Activated CD4-positive, alpha-beta T cell treated with anti-CD3 and anti-CD28 coated beads, Interleukin-2, amount 10 ng/mL, durations not matched to agents 24 days and 14 days (primary cell): ENCODE measurements at regions not wholly inside any gene's neighbourhood (a gene's known extent, or its start where the extent isn't known, plus 50 kb on each side); places are given as distances from the start of the nearest gene placed in this dataset.
"Not testable (repeated sequence)": the region's sequence is repeated elsewhere in the genome, so short reads cannot be mapped to it uniquely, and the experiment has no call there.

Experiments
- DNase-seq: peaks from one replicate; pipeline ENCODE4 v3.0.0; 2022
- H3K27ac Mint-ChIP-seq: one replicate; pipeline ENCODE4 v1.8.0; 2022; ENCODE audit warnings: mild to moderate bottlenecking, mixed read lengths
- H3K27me3 Mint-ChIP-seq: one replicate; pipeline ENCODE4 v1.8.0; 2022; ENCODE audit warnings: mixed read lengths
- H3K36me3 Mint-ChIP-seq: one replicate; pipeline ENCODE4 v1.8.0; 2022; ENCODE audit warnings: low read depth, mild to moderate bottlenecking, mixed read lengths
- H3K4me1 Mint-ChIP-seq: one replicate; pipeline ENCODE4 v1.8.0; 2021; ENCODE audit warnings: mixed read lengths
- H3K4me3 Mint-ChIP-seq: one replicate; pipeline ENCODE4 v1.8.0; 2022; ENCODE audit warnings: mild to moderate bottlenecking, moderate library complexity, mixed read lengths
- H3K9me3 Mint-ChIP-seq: one replicate; pipeline ENCODE4 v1.8.0; 2021; ENCODE audit warnings: mixed read lengths
- intact Hi-C: fragments of 100-400 bp; cut with micrococcal nuclease; formaldehyde crosslinking; loops from one replicate; pipeline ENCODE4 v1.15.1; 2023

- peaks cover 4% of the 10 kb centered on the region for H3K9me3 Mint-ChIP-seq
- no peak overlapping the region for H3K27ac Mint-ChIP-seq
- H3K36me3 Mint-ChIP-seq = no peaks in the 10 kb centered on the region
- intact Hi-C loops = no loop called here
- no peak for DNase-seq
- H3K4me1 Mint-ChIP-seq = no peaks in the 10 kb centered on the region
- H3K27me3 Mint-ChIP-seq = no peaks in the 10 kb centered on the region
- H3K4me3 Mint-ChIP-seq = no peak overlapping the region
Observed at GRCh38 chr5:166581826-166582225, 1709.6 kb upstream of the WWC1 start.

- Mint-ChIP-seq H3K9me3 (peaks cover 4% of the 10 kb centered on the region), H3K27ac (no peak overlapping the region), H3K4me1 (no peaks in the 10 kb centered on the region), H3K4me3 (no peak overlapping the region), H3K36me3 (no peaks in the 10 kb centered on the region), H3K27me3 (no peaks in the 10 kb centered on the region)
- intact Hi-C loops = no loop called here
- DNase-seq = no peak
Observed at GRCh38 chr5:166582416-166582815, 1709.0 kb upstream of the WWC1 start.

DNA sequence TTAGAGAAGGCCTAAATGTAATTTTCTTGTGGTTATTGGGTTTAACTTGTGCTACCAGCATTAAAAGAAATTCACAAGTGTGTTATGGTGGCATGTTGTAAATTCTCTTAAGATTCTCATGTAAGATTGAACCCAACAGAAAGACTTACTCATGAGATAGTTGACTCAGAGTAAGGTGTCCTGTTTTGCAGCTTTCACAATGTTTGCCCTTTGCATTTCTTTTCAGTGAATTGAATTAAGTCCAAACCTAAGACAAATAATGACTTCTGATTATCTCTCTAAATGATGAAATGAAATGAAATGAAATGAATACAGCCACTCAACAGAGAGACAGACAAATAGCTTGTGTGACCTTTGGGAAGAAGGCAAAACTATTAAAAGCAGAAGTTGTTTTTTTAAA, 1696.9 kb upstream of the WWC1 start:
- Mint-ChIP-seq H3K4me1 (no peaks in the 10 kb centered on the region), H3K9me3 (no peaks in the 10 kb centered on the region), H3K27ac (no peak overlapping the region), H3K27me3 (no peaks in the 10 kb centered on the region), H3K36me3 (no peaks in the 10 kb centered on the region), H3K4me3 (no peak overlapping the region)
- no peak for DNase-seq
- intact Hi-C loops = no loop called here

DNA sequence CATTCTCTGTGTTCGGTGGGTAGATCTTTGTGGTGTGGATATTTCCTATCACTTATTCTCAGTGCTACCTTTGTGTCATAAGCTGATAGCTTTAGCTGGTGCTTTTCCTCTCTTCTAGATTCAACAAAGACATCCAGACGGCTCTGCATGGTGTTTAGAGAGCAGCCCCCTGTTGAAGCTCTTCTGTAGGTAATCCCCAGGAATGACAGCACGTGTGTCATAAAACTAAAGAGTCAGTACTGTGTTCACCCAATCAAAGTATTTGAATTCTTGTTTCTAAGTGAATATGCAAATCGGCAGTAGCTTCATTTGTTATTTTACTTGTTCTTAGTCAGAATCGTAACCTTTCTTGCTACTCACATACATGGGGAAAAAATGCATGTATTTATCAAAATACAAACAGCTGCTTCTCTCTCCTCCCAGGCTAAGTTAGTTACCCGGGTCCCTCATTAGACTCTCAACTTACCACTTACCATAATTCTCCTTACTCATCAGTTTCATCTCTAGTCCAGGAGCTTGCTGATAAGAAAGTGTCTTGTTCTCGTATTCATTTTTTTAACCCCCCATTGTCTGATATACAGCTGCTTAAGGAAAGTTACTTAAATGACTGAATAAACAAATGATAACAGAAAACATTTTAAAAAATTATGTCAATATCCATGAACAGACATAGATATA, 1696.0 kb upstream of the WWC1 start:
- Mint-ChIP-seq H3K27me3 (no peaks in the 10 kb centered on the region), H3K9me3 (no peaks in the 10 kb centered on the region), H3K36me3 (no peaks in the 10 kb centered on the region), H3K27ac (no peak overlapping the region), H3K4me1 (no peaks in the 10 kb centered on the region), H3K4me3 (no peak overlapping the region)
- intact Hi-C loops = no loop called here
- no peak for DNase-seq

DNA sequence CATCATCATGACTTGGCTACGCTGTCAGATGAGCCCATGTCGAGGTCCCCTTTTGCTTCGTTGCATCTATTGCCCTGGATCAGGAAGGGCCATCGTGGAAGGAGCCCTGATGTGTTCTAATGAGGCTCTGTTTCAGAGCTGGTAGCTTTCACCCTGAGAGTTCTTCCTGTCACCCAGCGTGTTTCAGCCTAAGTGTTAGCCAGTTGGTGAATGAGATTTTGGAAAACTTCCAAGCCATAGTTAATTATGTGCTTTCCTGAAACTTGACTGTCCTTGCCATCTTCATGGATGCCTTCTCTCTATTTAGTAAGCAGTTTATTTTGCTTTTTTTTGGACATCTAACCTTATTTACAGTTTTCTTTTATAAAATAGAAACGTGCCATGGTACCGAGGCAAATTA, 1695.4 kb upstream of the WWC1 start:
- H3K4me1 Mint-ChIP-seq = no peaks in the 10 kb centered on the region
- H3K27me3 Mint-ChIP-seq = no peaks in the 10 kb centered on the region
- H3K9me3 Mint-ChIP-seq = no peaks in the 10 kb centered on the region
- no peak overlapping the region for H3K4me3 Mint-ChIP-seq
- no peak overlapping the region for H3K27ac Mint-ChIP-seq
- H3K36me3 Mint-ChIP-seq = no peaks in the 10 kb centered on the region
- intact Hi-C loops = no loop called here
- DNase-seq = no peak

GRCh38 chr5:166602271-166602670, 1689.2 kb upstream of the WWC1 start:
- H3K36me3 Mint-ChIP-seq = no peaks in the 10 kb centered on the region
- H3K27me3 Mint-ChIP-seq = no peaks in the 10 kb centered on the region
- H3K4me1 Mint-ChIP-seq = no peaks in the 10 kb centered on the region
- peaks cover 5% of the 10 kb centered on the region for H3K9me3 Mint-ChIP-seq
- no peak overlapping the region for H3K27ac Mint-ChIP-seq
- H3K4me3 Mint-ChIP-seq = no peak overlapping the region
- no peak for DNase-seq
- intact Hi-C loops = no loop called here

DNA sequence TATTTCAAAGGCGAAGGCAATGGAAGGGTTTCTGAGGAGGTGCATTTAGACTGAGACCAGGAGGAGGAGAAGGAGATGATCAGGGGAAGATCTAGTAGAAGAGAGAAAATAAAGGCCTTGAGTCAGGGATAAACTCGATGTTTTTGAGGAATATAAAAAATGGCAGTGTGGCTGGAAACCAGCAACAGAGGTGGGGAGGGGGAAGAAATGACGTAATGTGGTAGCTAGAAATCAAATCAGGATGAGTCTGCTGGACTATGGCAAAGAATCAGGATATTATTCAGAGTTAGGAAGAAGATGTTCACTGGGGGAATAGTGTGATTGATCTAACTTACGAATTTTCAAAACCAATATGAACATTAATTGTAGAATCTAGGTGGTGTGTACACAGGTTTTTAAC, 1673.9 kb upstream of the WWC1 start:
- no peak overlapping the region for H3K4me3 Mint-ChIP-seq
- intact Hi-C loops = no loop called here
- peaks cover 16% of the 10 kb centered on the region for H3K9me3 Mint-ChIP-seq
- DNase-seq = no peak
- no peaks in the 10 kb centered on the region for H3K4me1 Mint-ChIP-seq
- no peaks in the 10 kb centered on the region for H3K36me3 Mint-ChIP-seq
- H3K27me3 Mint-ChIP-seq = no peaks in the 10 kb centered on the region
- H3K27ac Mint-ChIP-seq = no peak overlapping the region

DNA sequence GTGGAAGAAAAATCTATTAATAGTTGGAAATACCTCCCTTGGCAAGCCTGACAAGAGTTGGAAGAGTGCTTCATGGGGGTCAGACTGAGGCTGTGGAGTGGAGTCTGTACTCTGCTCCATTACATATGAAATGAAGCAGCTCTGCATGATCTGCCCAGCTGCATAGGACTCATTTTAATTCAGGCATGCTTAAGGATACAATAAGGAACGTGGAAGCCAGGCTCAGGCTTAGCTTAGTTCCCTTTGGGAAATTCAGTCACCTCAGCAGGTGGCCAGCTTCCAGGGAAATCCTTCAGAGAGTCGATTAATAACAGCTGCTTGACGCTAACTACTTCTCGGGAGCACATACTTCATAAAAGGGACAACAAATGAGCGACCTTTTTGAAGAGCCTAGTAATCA, 1672.9 kb upstream of the WWC1 start:
- Mint-ChIP-seq H3K36me3 (no peaks in the 10 kb centered on the region), H3K27ac (no peak overlapping the region), H3K27me3 (no peaks in the 10 kb centered on the region), H3K4me1 (no peaks in the 10 kb centered on the region), H3K9me3 (peaks cover 16% of the 10 kb centered on the region), H3K4me3 (no peak overlapping the region)
- intact Hi-C loops = no loop called here
- no peak for DNase-seq

- H3K27ac Mint-ChIP-seq = no peak overlapping the region
- DNase-seq = no peak
- H3K4me1 Mint-ChIP-seq = no peaks in the 10 kb centered on the region
- H3K36me3 Mint-ChIP-seq = no peaks in the 10 kb centered on the region
- no peak overlapping the region for H3K4me3 Mint-ChIP-seq
- H3K27me3 Mint-ChIP-seq = no peaks in the 10 kb centered on the region
- peaks cover 4% of the 10 kb centered on the region for H3K9me3 Mint-ChIP-seq
- intact Hi-C loops = no loop called here
Observed at GRCh38 chr5:166624573-166624972, 1666.9 kb upstream of the WWC1 start.

DNA sequence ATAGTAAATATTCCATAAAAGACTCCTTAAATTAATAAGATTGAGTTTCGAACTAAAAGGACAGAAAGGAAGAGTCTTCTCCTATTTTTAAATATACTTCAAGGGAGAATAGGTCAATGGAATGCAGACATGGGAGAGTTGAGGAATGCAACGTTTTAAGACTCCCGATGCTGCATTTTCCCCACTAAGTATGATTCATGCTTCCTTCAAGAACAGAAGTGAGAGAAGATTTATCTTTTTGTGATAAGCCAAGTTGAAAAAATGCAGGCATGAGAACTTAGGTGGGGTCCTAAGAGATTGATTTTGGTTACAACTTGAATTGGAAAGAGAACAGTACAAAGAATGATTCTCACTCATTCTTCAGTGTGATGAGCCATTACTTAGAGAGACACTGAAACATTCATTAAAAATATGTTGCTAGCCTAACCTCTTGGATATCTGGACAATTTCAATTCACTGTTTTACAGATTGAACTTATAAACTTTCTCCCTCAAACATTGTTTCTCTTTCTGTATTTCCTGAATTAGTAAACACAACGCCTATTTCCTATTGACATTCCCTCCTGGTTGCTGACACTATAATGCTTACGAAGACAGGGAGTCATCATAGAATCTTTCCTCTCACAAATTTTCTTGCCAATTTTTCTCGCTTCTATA, 1666.1 kb upstream of the WWC1 start:
- Mint-ChIP-seq H3K9me3 (no peaks in the 10 kb centered on the region), H3K4me3 (no peak overlapping the region), H3K27me3 (no peaks in the 10 kb centered on the region), H3K27ac (no peak overlapping the region), H3K4me1 (no peaks in the 10 kb centered on the region), H3K36me3 (no peaks in the 10 kb centered on the region)
- DNase-seq = no peak
- intact Hi-C loops = no loop called here

DNA sequence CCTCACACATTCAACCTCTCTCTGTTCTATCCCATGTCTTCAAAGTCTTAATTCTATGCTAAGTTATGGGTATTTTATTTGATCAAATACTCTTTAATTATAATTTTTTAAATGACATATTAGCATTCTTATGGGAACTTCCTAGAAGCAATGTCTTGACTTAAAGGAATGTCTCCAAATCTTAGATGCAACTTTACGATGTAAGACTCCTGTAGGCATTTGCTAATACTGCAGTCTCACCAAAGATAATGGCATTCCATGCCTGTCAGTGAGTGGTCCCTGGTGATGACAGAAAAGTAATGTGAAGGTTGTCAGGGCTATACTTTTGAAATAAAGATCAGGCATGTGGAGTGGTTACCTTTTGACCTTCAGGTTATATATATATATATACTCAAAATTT, 1654.2 kb upstream of the WWC1 start:
- Mint-ChIP-seq H3K4me3 (no peak overlapping the region), H3K27me3 (no peaks in the 10 kb centered on the region)
- intact Hi-C loops = no loop called here

GRCh38 chr5:166639151-166639550, 1652.3 kb upstream of the WWC1 start:
- no peaks in the 10 kb centered on the region for H3K4me1 Mint-ChIP-seq
- DNase-seq = no peak
- H3K36me3 Mint-ChIP-seq = no peaks in the 10 kb centered on the region
- H3K9me3 Mint-ChIP-seq = no peaks in the 10 kb centered on the region
- intact Hi-C loops = no loop called here
- no peaks in the 10 kb centered on the region for H3K27me3 Mint-ChIP-seq
- no peak overlapping the region for H3K27ac Mint-ChIP-seq
- no peak overlapping the region for H3K4me3 Mint-ChIP-seq

More for the DNA sequence above, 1654.2 kb upstream of the WWC1 start:
- Mint-ChIP-seq H3K27ac (no peak overlapping the region), H3K36me3 (no peaks in the 10 kb centered on the region), H3K9me3 (no peaks in the 10 kb centered on the region), H3K4me1 (no peaks in the 10 kb centered on the region)
- DNase-seq = no peak

DNA sequence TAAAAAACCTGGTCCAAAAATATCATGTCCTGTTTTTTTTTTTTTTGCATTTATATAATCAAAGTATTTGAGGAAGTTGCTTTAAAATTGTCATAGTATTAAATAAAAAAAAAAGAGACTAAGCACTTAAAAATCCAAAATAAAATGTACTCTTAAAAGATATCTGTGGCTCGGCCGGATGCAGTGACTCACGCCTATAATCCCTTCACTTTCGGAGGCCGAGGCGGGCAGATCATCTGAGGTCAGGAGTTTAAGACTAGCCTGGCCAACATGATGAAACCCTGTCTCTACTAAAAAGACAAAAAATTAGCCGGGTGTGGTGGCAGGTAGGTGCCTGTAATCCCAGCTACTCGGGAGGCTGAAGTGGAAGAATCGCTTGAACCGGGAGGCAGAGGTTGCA, 1651.3 kb upstream of the WWC1 start:
- intact Hi-C loops, H3K36me3 Mint-ChIP-seq, H3K4me3 Mint-ChIP-seq, H3K4me1 Mint-ChIP-seq, H3K9me3 Mint-ChIP-seq, DNase-seq, H3K27ac Mint-ChIP-seq, H3K27me3 Mint-ChIP-seq: not testable (repeated sequence)

DNA sequence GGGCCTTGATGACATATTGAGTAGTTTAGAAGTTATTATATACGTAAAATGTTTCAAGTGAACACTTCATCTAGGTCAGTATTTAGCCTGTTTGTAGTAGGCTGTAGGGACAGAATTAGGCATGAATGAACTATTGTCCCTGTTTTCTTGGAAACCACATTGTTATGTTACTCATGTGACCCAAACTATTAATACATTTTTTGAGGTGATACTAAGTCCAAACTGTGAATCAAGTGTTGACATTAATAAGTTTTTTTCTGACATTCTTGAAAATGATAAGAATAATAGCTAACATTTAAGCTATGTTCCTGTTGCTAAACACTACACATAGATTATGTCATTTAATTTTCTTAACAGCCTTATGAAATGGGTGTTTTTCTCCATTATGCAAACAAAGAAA, 1642.7 kb upstream of the WWC1 start:
- H3K27ac Mint-ChIP-seq = no peak overlapping the region
- no peaks in the 10 kb centered on the region for H3K4me1 Mint-ChIP-seq
- H3K4me3 Mint-ChIP-seq = no peak overlapping the region
- intact Hi-C loops = no loop called here
- no peak for DNase-seq
- no peaks in the 10 kb centered on the region for H3K27me3 Mint-ChIP-seq
- H3K9me3 Mint-ChIP-seq = peaks cover 12% of the 10 kb centered on the region
- no peaks in the 10 kb centered on the region for H3K36me3 Mint-ChIP-seq

DNA sequence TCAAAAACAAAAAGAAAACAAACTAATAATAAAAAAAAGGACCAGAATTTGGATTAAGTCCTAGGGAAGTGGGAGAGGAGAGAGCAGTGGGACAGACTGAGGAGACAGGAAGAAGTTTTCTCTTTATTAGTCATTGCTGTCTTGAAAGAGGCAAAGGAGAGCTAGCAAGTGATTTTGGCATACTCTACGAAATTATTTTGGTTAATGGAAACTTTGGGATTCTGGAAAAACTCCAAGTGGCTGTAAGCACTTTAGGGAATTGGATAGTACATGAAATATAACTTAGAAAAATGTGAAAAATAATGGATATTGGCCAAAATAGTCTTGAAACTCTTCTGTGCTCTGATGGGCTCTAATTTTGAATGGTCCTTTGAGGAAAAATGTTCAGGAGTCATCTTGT, 1641.8 kb upstream of the WWC1 start:
- Mint-ChIP-seq H3K4me1 (no peaks in the 10 kb centered on the region), H3K27me3 (no peaks in the 10 kb centered on the region), H3K9me3 (peaks cover 7% of the 10 kb centered on the region), H3K36me3 (no peaks in the 10 kb centered on the region), H3K4me3 (no peak overlapping the region), H3K27ac (no peak overlapping the region)
- intact Hi-C loops = no loop called here
- no peak for DNase-seq
